PC-3 (cell line): ENCODE measurements at regions not wholly inside any gene's neighbourhood (a gene's known extent, or its start where the extent isn't known, plus 50 kb on each side); places are given as distances from the start of the nearest gene placed in this dataset.
"Not testable (repeated sequence)": the region's sequence is repeated elsewhere in the genome, so short reads cannot be mapped to it uniquely, and the experiment has no call there.

ENCODE experiments used
- EZH2phosphoT487 ChIP-seq: fragments of 300-600 bp; sonication (generic); IDR thresholded peaks from 2 replicates; pipeline ENCODE4 v1.6.1; 2018; ENCODE audit warnings: mild to moderate bottlenecking, antibody characterized with exemption, low read length, borderline replicate concordance
- TF ChIP-seq, protein P1 (sequence below): fragments of 300-600 bp; sonication (generic); conservative IDR thresholded peaks from 2 replicates; pipeline ENCODE4 v1.5.1; 2017; ENCODE audit warnings: antibody characterized with exemption, low read depth, mild to moderate bottlenecking, low read length

DNA sequence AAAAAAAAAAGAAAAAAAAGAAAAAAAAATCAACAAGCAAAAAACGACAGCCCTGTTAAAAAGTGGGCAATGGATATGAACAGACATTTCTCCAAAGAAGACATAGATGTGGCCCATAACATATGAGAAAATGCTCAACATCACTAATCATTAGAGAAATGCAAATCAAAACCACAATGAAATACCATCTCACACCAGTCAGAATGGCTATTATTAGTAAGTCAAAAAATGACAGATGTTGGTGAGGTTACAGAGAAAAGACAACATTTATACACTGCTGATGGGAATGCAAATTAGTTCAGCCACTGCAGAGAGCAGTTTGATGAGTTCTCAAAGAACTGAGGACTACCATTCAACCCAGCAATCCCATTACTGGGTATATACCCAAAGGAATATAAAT lies 160.3 kb upstream of the IGF1 start:
- TF ChIP-seq, protein P1, sequence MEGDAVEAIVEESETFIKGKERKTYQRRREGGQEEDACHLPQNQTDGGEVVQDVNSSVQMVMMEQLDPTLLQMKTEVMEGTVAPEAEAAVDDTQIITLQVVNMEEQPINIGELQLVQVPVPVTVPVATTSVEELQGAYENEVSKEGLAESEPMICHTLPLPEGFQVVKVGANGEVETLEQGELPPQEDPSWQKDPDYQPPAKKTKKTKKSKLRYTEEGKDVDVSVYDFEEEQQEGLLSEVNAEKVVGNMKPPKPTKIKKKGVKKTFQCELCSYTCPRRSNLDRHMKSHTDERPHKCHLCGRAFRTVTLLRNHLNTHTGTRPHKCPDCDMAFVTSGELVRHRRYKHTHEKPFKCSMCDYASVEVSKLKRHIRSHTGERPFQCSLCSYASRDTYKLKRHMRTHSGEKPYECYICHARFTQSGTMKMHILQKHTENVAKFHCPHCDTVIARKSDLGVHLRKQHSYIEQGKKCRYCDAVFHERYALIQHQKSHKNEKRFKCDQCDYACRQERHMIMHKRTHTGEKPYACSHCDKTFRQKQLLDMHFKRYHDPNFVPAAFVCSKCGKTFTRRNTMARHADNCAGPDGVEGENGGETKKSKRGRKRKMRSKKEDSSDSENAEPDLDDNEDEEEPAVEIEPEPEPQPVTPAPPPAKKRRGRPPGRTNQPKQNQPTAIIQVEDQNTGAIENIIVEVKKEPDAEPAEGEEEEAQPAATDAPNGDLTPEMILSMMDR, result not testable (repeated sequence)
- TF ChIP-seq EZH2phosphoT487, result not testable (repeated sequence)
